HCT116 (cell line): ENCODE measurements at regions not wholly inside any gene's neighbourhood (a gene's known extent, or its start where the extent isn't known, plus 50 kb on each side); places are given as distances from the start of the nearest gene placed in this dataset.

Experiments
- ATAC-seq: fragments of 200-7000 bp; cut with Tn5 transposase; 2 replicates; pipeline ENCODE4 v1.9.1; 2020; ENCODE audit warnings: mild to moderate bottlenecking, moderate library complexity
- BruUV-seq: library from RNA; stranded (reverse); fragments of 400-500 nt; replicated peaks from 2 replicates; lab custom pipeline; 2021; lab: Mats Ljungman, UMichigan
- CTCF ChIA-PET: fragments of 300-600 bp; sonication (Branson Sonifier 250); formaldehyde crosslinking; loops from one replicate; lab custom pipeline; 2021; ENCODE audit warnings: antibody characterized with exemption; lab: Charles Lee
- POLR2A ChIA-PET: fragments of 300-600, 350-600 bp; sonication (Branson Sonifier 250); formaldehyde crosslinking; loops from one replicate; lab custom pipeline; 2021; ENCODE audit warnings: antibody characterized with exemption; lab: Charles Lee
- RAD21 ChIA-PET, 2 experiments: fragments of 300-600 bp; sonication (Branson Sonifier 250); formaldehyde crosslinking; loops; one replicate each; lab custom pipeline; 2023; ENCODE audit warnings: low total read pairs in 2 of 2; ENCODE audit not compliant: uncharacterized antibody in 2 of 2, unreplicated experiment in 2 of 2, low non-redundant PET in 1 of 2; lab: Charles Lee
- DNase-seq: peaks from one replicate; pipeline ENCODE4 v3.0.0-alpha.2; 2010; ENCODE audit warnings: low read depth, low spot score
- H2AFZ ChIP-seq: fragments of 200-600 bp; shearing (Covaris generic), sonication (generic); 2 replicates; pipeline ENCODE4 v1.6.1; 2017; ENCODE audit warnings: low read depth, mixed run types, mixed read lengths, antibody characterized with exemption, low read length; ENCODE audit not compliant: poor library complexity, severe bottlenecking
- H3K27ac ChIP-seq: 2 replicates; pipeline ENCODE4 v1.5.1; 2012; ENCODE audit warnings: low read depth, low read length
- H3K27me3 ChIP-seq: fragments of 200-600 bp; sonication (generic); 2 replicates; pipeline ENCODE4 v1.6.1; 2016; ENCODE audit warnings: mixed run types, low read length, mixed read lengths; ENCODE audit not compliant: insufficient read depth
- H3K36me3 ChIP-seq, 2 experiments: fragments of 200-500 bp in 1 of 2; fragments of 200-600 bp in 1 of 2; sonication (Bioruptor generic) in 1 of 2; sonication (generic) in 1 of 2; 2 replicates each; pipeline versions ENCODE4 v1.5.1 to v1.6.1; 2014 to 2016; ENCODE audit warnings: low read length in 2 of 2, inconsistent platforms in 1 of 2, mixed read lengths in 1 of 2, mixed run types in 1 of 2; ENCODE audit not compliant: insufficient read depth in 2 of 2, control insufficient read depth in 1 of 2
- H3K4me1 ChIP-seq, 2 experiments: fragments of 200-600 bp in 1 of 2; sonication (generic) in 1 of 2; 2 replicates each; pipeline versions ENCODE4 v1.5.1 to v1.6.1; 2012 to 2017; ENCODE audit warnings: low read length in 2 of 2, inconsistent platforms in 1 of 2, mild to moderate bottlenecking in 1 of 2, mixed read lengths in 1 of 2, mixed run types in 1 of 2, moderate library complexity in 1 of 2; ENCODE audit not compliant: insufficient read depth in 2 of 2, control insufficient read depth in 1 of 2
- H3K4me2 ChIP-seq: fragments of 200-600 bp; sonication (generic); 2 replicates; pipeline ENCODE4 v1.6.1; 2017; ENCODE audit warnings: mixed run types, low read length, mixed read lengths
- H3K4me3 ChIP-seq, 2 experiments: fragments of 200-600 bp in 1 of 2; sonication (generic) in 1 of 2; replicated peaks in 1 of 2; 2 replicates each; pipeline ENCODE4 v1.5.1; 2011 to 2016; ENCODE audit warnings: low read length in 2 of 2, control low read depth in 1 of 2, low read depth in 1 of 2, mild to moderate bottlenecking in 1 of 2, mixed read lengths in 1 of 2, mixed run types in 1 of 2
- H3K79me2 ChIP-seq: fragments of 200-600 bp; sonication (generic); 2 replicates; pipeline ENCODE4 v1.6.1; 2017; ENCODE audit warnings: mild to moderate bottlenecking, mixed run types, low read length, moderate library complexity, mixed read lengths; ENCODE audit not compliant: insufficient read depth
- H3K9ac ChIP-seq: fragments of 200-600 bp; sonication (generic); 2 replicates; pipeline ENCODE4 v1.6.1; 2016; ENCODE audit warnings: low read length, mixed read lengths
- H3K9me2 ChIP-seq: fragments of 200-600 bp; sonication (generic), shearing (Covaris generic); 2 replicates; pipeline ENCODE4 v1.6.1; 2017; ENCODE audit warnings: mixed run types, mild to moderate bottlenecking, moderate library complexity; ENCODE audit not compliant: insufficient read depth
- H3K9me3 ChIP-seq, 2 experiments: fragments of 200-500 bp in 1 of 2; fragments of 200-600 bp in 1 of 2; sonication (Bioruptor generic) in 1 of 2; sonication (generic) in 1 of 2; 2 replicates each; pipeline ENCODE4 v1.6.1; 2014 to 2017; ENCODE audit warnings: low read length in 2 of 2, mixed read lengths in 2 of 2, inconsistent platforms in 1 of 2, low read depth in 1 of 2, mild to moderate bottlenecking in 1 of 2, mixed run types in 1 of 2, moderate library complexity in 1 of 2; ENCODE audit not compliant: control insufficient read depth in 1 of 2, insufficient read depth in 1 of 2
- H4K20me1 ChIP-seq: fragments of 200-600 bp; sonication (generic), shearing (Covaris generic); 2 replicates; pipeline ENCODE4 v1.6.1; 2017; ENCODE audit warnings: mixed run types, mild to moderate bottlenecking, moderate library complexity; ENCODE audit not compliant: insufficient read depth
- EGR1 ChIP-seq: IDR thresholded peaks from 2 replicates; pipeline ENCODE4 v1.6.1; 2012; ENCODE audit warnings: low read depth
- FOSL1 ChIP-seq: IDR thresholded peaks from 2 replicates; pipeline ENCODE4 v1.6.1; 2012; ENCODE audit warnings: low read depth
- POLR2A ChIP-seq: IDR thresholded peaks from 2 replicates; pipeline ENCODE4 v1.7.0; 2011; ENCODE audit warnings: borderline replicate concordance; ENCODE audit not compliant: insufficient read depth, insufficient read length; ENCODE audit errors: extremely low read depth
- YY1 ChIP-seq: IDR thresholded peaks from 2 replicates; pipeline ENCODE4 v1.6.1; 2011; ENCODE audit warnings: low read length, low read depth, moderate library complexity, mild to moderate bottlenecking; ENCODE audit not compliant: insufficient replicate concordance; ENCODE audit errors: extremely low read depth
- intact Hi-C: fragments of 100-400 bp; cut with micrococcal nuclease; formaldehyde crosslinking; loops from 2 replicates; pipeline ENCODE4 v1.10.0; 2022
- TF ChIP-seq, protein P1 (sequence below), 3 experiments: fragments of 200-600 bp in 1 of 3; sonication (generic) in 1 of 3; IDR thresholded peaks in 2 of 3; conservative IDR thresholded peaks in 1 of 3; 2 replicates each; pipeline ENCODE4 v1.5.1; 2012 to 2017; ENCODE audit warnings: low read depth in 2 of 3, low read length in 2 of 3, antibody characterized with exemption in 1 of 3, borderline replicate concordance in 1 of 3, control low read depth in 1 of 3, mild to moderate bottlenecking in 1 of 3, mixed read lengths in 1 of 3, mixed run types in 1 of 3, moderate library complexity in 1 of 3; ENCODE audit not compliant: insufficient read depth in 1 of 3
- TF ChIP-seq, protein P2 (sequence below): IDR thresholded peaks from 2 replicates; pipeline ENCODE4 v1.6.1; 2012
- TF ChIP-seq, protein P3 (sequence below): IDR thresholded peaks from 2 replicates; pipeline ENCODE4 v1.6.1; 2012; ENCODE audit warnings: low read depth

DNA sequence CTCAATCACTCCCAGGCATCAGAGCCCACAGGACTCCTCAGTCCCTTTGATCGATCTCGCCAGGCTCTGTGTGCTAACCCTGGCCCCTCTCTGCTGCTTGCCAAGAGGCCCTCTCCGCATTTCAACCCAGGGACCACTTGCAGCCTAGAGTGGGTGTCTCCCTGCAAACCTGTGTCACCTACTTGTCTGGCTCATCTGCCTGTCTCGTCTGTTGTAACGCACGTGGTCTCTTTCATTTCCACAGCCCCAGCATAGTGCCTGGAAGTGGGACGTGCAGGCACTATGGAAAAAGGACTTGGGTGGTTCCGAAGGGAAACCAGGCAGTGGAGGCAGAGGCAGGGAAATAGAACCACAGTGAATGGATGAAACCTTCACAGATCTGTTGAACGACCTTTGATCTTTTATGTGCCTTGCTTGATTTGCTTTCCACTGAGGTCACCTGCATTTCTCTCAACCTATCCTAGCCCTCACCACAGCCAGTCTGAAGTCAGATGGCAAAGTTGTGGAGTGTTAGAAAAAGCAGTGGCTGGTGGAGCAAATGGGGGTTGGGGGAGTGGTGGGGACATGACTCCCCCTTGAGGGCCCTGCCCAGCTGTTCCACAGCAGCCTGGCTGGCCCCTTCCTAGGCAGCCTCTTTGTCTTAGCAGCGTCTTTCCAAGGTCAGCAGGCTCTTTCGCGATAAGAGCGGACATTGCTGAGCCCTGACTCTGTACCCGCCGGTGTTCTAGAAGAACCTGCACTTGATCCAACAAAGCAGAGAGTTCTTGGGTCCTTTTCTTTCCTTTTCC, 55.8 kb upstream of the TAGAP start:
- Histone ChIP-seq H3K9me2 (no peaks in the 10 kb centered on the region), H3K4me2 (no peak overlapping the region), H2AFZ (no peak overlapping the region), H3K4me3 (no peak overlapping the region), H4K20me1 (no peaks in the 10 kb centered on the region), H3K27ac (no peak overlapping the region), H3K79me2 (no peaks in the 10 kb centered on the region), H3K4me1 (peaks cover 0 to 8% of the 10 kb centered on the region in 2 experiments; a peak in 2 of 4 replicates), H3K9ac (no peak overlapping the region), H3K27me3 (no peaks in the 10 kb centered on the region), H3K36me3 (no peaks in the 10 kb centered on the region), H3K9me3 (no peaks in the 10 kb centered on the region)
- DNase-seq = no peak
- BruUV-seq = no TSS peak
- CTCF ChIA-PET = no interaction called here
- RAD21 ChIA-PET = no interaction called here
- intact Hi-C loops = loop anchor here (10.0 kb wide), 1 partner anchor 336 kb away; no protein-coding TSS in a partner anchor
- POLR2A ChIA-PET = no interaction called here
- TF ChIP-seq, protein P1, sequence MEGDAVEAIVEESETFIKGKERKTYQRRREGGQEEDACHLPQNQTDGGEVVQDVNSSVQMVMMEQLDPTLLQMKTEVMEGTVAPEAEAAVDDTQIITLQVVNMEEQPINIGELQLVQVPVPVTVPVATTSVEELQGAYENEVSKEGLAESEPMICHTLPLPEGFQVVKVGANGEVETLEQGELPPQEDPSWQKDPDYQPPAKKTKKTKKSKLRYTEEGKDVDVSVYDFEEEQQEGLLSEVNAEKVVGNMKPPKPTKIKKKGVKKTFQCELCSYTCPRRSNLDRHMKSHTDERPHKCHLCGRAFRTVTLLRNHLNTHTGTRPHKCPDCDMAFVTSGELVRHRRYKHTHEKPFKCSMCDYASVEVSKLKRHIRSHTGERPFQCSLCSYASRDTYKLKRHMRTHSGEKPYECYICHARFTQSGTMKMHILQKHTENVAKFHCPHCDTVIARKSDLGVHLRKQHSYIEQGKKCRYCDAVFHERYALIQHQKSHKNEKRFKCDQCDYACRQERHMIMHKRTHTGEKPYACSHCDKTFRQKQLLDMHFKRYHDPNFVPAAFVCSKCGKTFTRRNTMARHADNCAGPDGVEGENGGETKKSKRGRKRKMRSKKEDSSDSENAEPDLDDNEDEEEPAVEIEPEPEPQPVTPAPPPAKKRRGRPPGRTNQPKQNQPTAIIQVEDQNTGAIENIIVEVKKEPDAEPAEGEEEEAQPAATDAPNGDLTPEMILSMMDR (IDR thresholded peaks at IDR 0.05 in 2 of 3, conservative IDR thresholded peaks at IDR 0.05 in 1 of 3; ENCODE audit: borderline replicate concordance in 1 of 3, insufficient read depth in 1 of 3, low read depth in 2 of 3, low read length in 2 of 3) = no peak
- TF ChIP-seq EGR1 = no peak
- TF ChIP-seq, protein P2, sequence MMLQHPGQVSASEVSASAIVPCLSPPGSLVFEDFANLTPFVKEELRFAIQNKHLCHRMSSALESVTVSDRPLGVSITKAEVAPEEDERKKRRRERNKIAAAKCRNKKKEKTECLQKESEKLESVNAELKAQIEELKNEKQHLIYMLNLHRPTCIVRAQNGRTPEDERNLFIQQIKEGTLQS = no peak
- TF ChIP-seq, protein P3, sequence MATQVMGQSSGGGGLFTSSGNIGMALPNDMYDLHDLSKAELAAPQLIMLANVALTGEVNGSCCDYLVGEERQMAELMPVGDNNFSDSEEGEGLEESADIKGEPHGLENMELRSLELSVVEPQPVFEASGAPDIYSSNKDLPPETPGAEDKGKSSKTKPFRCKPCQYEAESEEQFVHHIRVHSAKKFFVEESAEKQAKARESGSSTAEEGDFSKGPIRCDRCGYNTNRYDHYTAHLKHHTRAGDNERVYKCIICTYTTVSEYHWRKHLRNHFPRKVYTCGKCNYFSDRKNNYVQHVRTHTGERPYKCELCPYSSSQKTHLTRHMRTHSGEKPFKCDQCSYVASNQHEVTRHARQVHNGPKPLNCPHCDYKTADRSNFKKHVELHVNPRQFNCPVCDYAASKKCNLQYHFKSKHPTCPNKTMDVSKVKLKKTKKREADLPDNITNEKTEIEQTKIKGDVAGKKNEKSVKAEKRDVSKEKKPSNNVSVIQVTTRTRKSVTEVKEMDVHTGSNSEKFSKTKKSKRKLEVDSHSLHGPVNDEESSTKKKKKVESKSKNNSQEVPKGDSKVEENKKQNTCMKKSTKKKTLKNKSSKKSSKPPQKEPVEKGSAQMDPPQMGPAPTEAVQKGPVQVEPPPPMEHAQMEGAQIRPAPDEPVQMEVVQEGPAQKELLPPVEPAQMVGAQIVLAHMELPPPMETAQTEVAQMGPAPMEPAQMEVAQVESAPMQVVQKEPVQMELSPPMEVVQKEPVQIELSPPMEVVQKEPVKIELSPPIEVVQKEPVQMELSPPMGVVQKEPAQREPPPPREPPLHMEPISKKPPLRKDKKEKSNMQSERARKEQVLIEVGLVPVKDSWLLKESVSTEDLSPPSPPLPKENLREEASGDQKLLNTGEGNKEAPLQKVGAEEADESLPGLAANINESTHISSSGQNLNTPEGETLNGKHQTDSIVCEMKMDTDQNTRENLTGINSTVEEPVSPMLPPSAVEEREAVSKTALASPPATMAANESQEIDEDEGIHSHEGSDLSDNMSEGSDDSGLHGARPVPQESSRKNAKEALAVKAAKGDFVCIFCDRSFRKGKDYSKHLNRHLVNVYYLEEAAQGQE = no peak
- no peak for TF ChIP-seq YY1
- no peak for TF ChIP-seq FOSL1
- no peak for TF ChIP-seq POLR2A
- ATAC-seq = no peak
